PFSK-1 (cell line): ENCODE measurements at regions not wholly inside any gene's neighbourhood (a gene's known extent, or its start where the extent isn't known, plus 50 kb on each side); places are given as distances from the start of the nearest gene placed in this dataset.

Source experiments
- FOXP2 ChIP-seq: optimal IDR thresholded peaks from 2 replicates; pipeline ENCODE3; 2011; ENCODE audit warnings: borderline replicate concordance, control low read depth, inconsistent platforms; ENCODE audit not compliant: insufficient read depth; ENCODE audit errors: extremely low read length, extremely low read depth
- POLR2AphosphoS5 ChIP-seq: IDR thresholded peaks from 2 replicates; pipeline ENCODE4 v1.6.1; 2012; ENCODE audit warnings: low read depth, mild to moderate bottlenecking, control low read depth, low read length, moderate library complexity
- REST ChIP-seq, 2 experiments: IDR thresholded peaks; 2 replicates each; pipeline versions ENCODE4 v1.6.1 to v1.8.0; 2011 to 2012; ENCODE audit warnings: low read depth in 2 of 2, low read length in 2 of 2, control low read depth in 1 of 2, inconsistent platforms in 1 of 2, mild to moderate bottlenecking in 1 of 2, moderate library complexity in 1 of 2; ENCODE audit not compliant: insufficient read depth in 1 of 2
- SIN3A ChIP-seq: IDR thresholded peaks from 2 replicates; pipeline ENCODE4 v1.6.1; 2012; ENCODE audit warnings: mild to moderate bottlenecking, low read length, moderate library complexity, borderline replicate concordance; ENCODE audit not compliant: insufficient read depth
- TAF1 ChIP-seq: IDR thresholded peaks from 2 replicates; pipeline ENCODE4 v1.6.1; 2012; ENCODE audit warnings: low read length, control low read depth, borderline replicate concordance; ENCODE audit not compliant: insufficient read depth

GRCh38 chr20:22752324-22752723 is 168.0 kb upstream of the FOXA2 start:
- TF ChIP-seq SIN3A (no peak), POLR2AphosphoS5 (no peak), TAF1 (no peak)

GRCh38 chr20:22757424-22758183 is 173.2 kb upstream of the FOXA2 start:
- TF ChIP-seq TAF1 (no peak), FOXP2 (no peak), SIN3A (no peak), REST (IDR thresholded peaks at IDR 0.05; ENCODE audit: insufficient read depth in 1 of 2, low read depth in 2 of 2, low read length in 2 of 2) (no peak), POLR2AphosphoS5 (no peak)

GRCh38 chr20:22758815-22759214 is 174.4 kb upstream of the FOXA2 start:
- no peak for TF ChIP-seq SIN3A
- no peak for TF ChIP-seq POLR2AphosphoS5
- no peak for TF ChIP-seq FOXP2
- no peak for TF ChIP-seq TAF1
- TF ChIP-seq REST (IDR thresholded peaks at IDR 0.05; ENCODE audit: insufficient read depth in 1 of 2, low read depth in 2 of 2, low read length in 2 of 2): no peak

- TF ChIP-seq TAF1 (no peak), POLR2AphosphoS5 (no peak), SIN3A (no peak), FOXP2 (no peak), REST (IDR thresholded peaks at IDR 0.05; ENCODE audit: insufficient read depth in 1 of 2, low read depth in 2 of 2, low read length in 2 of 2) (no peak)
Observed at GRCh38 chr20:22762576-22763256, 178.3 kb upstream of the FOXA2 start.

GRCh38 chr20:22763257-22763906 is 179.0 kb upstream of the FOXA2 start:
- TF ChIP-seq SIN3A (no peak), POLR2AphosphoS5 (no peak)
